HuH-7 (cell line): ENCODE measurements at regions not wholly inside any gene's neighbourhood (a gene's known extent, or its start where the extent isn't known, plus 50 kb on each side); places are given as distances from the start of the nearest gene placed in this dataset.
A peak's percentile ranks its signal among the peaks of the same experiment; 100 is the strongest.
"Not testable (repeated sequence)": the region's sequence is repeated elsewhere in the genome, so short reads cannot be mapped to it uniquely, and the experiment has no call there.

Experiments used
- DNase-seq: peaks from one replicate; pipeline ENCODE4 v3.0.0; 2011; ENCODE audit warnings: low spot score

GRCh38 chr1:56120021-56120420 is 459.3 kb downstream of the PLPP3 start:
- DNase-seq = no peak

DNA sequence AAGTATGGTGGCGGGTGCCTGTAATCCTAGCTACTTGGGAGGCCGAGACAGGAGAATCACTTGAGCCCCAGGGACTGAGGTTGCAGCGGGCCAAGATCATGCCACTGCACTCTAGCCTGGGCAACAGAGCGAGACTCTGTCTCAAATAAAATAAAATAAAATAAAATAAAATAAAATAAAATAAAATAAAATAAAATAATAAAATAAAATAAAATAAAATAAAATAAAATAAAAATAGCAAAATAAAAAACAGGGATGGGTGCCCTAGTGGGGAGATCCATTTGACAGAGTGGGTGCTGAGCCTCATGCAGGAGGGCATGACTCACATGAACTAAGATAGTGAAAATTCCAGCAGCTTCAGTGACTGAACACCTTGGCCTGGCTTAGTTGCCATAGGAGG is 460.7 kb downstream of the PLPP3 start:
- DNase-seq = not testable (repeated sequence)

GRCh38 chr1:56115701-56116100 is 463.7 kb downstream of the PLPP3 start:
- DNase-seq = no peak

- DNase-seq = no peak
These were observed 465.7 kb downstream of the PLPP3 start for GRCh38 chr1:56113679-56114078.

GRCh38 chr1:56107275-56107638 is 472.1 kb downstream of the PLPP3 start:
- no peak for DNase-seq

- no peak for DNase-seq
These were observed 472.7 kb downstream of the PLPP3 start for GRCh38 chr1:56106531-56107274.

DNA sequence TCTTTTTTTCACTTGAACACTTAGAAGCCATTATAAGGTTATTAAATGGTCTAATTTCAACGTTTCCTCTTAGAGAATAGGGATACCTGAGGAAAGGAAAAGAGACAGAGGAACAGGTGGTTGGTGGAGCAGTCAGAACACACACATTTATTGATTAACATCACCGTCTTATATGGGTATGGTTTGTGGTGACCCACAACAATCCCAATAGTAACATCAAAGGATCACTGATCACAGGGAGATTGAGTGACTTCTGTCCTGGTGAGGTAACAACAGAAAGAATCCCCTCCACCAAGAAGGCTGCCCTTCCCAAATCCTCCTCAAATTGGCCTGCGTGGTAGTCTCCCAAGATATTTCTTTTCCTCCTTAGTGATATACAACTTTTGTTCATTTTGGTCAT is 474.0 kb downstream of the PLPP3 start:
- no peak for DNase-seq

GRCh38 chr1:56099766-56100265 is 479.5 kb downstream of the PLPP3 start:
- no peak for DNase-seq

DNA sequence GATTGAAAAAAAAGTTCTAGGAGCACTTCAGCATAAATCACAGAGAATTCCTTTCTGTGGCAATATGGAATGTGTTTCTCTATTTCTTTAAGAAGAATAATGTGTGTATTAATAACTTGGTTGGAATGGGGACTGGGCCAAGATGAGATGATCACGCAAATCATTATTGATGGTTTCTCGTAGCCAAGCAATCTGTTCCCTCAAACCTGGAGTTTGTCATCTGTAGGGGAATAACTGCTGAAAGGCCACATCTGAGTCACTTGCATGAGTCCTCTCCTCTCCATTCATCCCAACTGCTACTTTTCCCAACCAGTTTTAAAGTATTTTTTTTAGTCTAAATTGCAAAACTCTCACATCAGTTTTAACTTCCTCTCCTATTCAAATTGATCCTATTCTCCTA is 480.4 kb downstream of the PLPP3 start:
- no peak for DNase-seq

GRCh38 chr1:56097713-56098112 is 481.6 kb downstream of the PLPP3 start:
- DNase-seq = no peak

- DNase-seq = no peak
These were observed 483.4 kb downstream of the PLPP3 start for GRCh38 chr1:56095696-56096665.

DNA sequence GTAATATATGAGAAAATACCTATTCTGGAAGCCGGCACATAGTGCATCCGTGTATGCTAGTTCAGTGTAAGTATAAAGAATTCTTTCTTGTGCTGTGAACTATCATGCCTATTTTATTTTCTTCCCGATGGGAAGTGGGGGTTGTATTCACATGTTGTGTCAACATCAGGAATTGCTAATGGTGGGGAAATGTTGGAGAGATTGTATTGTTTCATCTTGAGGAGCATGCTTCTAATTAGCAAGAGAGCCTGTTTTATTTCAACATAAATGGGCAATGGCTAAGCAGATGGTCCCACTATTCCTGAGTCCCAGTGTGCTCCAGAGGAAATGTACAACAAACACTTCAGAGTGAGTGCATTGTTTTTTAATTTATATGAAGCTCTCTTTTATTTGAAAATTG is 485.2 kb downstream of the PLPP3 start:
- DNase-seq = no peak

GRCh38 chr1:56092684-56093570 is 486.4 kb downstream of the PLPP3 start:
- peak; percentile 17 for DNase-seq

DNA sequence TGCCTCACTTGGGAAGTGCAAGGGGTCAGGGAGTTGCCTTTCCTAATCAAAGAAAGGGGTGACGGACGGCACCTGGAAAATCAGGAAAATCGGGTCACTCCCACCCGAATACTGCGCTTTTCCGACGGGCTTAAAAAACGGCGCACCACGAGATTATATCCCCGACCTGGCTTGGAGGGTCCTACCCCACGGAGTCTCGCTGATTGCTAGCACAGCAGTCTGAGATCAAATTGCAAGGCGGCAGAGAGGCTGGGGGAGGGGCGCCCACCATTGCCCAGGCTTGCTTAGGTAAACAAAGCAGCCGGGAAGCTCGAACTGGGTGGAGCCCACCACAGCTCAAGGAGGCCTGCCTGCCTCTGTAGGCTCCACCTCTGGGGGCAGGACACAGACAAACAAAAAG is 489.5 kb downstream of the PLPP3 start:
- DNase-seq = not testable (repeated sequence)

DNA sequence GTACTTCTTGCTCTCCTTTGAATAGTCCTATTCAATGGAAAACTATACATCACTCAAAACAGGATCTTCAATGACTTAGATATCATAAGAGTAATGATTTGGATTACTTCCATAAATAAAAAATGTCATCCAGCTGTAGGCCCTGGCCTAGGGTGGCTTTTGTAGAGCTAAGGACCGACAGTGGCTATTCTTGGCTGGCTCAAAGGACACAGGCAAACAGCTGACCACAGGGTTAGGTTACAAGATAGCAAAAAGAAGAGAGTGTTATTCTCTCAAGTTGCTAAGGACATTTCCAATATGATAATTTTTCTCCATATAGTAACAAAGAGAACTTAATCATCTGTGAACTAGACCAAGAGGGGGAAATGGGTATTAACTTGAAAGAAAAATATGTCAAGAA is 495.1 kb downstream of the PLPP3 start:
- no peak for DNase-seq

DNA sequence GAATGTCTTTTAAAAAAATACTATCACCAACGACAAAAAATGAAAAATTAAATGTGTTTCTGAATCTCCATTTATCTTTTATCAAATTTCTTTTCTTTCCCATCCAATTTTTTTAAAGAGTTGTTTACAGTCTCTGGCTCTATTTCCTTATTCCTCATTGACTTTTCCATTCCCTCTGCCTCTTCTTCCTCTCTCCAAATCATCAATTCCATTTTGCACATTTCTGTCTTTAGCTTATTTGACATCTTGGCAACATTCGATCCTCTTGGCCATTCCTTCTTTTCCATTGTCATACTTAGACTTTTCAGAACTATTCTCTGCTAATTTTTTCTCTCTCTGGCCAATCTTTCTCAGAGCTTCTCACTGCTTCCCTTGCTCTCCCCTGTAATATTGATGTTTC is 497.6 kb downstream of the PLPP3 start:
- no peak for DNase-seq

DNA sequence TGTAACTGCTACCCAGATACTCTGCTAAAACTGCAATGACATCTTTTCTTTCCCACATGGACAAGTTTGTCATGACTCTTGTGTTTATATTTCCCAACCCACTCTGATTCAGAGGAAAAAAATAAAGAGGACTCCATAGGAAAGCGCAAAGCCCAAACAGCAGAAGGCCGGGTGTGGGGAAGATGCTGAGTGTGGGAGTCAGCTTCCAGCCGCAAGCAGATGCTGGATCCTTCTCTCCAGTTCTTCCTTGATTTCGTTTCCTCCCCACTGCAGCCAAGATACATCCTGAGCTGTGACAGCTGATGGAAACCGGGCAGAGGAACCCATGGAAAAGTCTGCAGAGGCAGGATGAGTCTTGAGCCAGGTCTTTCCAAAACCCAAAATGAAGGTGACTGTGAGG is 498.2 kb downstream of the PLPP3 start:
- DNase-seq = no peak

- DNase-seq = no peak
These were observed 499.2 kb downstream of the PLPP3 start for GRCh38 chr1:56080123-56080522.

- DNase-seq = no peak
These were observed 500.0 kb downstream of the PLPP3 start for GRCh38 chr1:56079391-56079790.

DNA sequence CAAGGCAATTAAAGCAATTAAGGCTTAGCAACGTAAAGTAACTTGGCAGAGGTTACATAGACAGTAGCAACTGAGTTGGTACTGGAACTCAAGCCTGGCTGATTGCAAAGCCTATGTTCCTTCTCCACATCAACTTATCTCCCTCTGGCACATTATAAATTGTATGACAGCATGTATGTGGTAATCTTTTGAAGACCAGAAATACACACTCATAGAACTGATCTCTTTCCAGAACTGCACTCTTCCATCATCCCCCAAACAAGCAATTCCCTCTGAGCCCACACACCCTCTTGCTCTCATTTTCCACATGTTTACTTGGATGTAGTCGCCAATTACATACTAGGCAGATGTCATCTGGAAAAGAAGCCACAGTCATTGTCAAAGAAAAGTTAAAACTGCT is 502.2 kb downstream of the PLPP3 start:
- DNase-seq = no peak

- no peak for DNase-seq
These were observed 505.2 kb downstream of the PLPP3 start for GRCh38 chr1:56074007-56074651.

DNA sequence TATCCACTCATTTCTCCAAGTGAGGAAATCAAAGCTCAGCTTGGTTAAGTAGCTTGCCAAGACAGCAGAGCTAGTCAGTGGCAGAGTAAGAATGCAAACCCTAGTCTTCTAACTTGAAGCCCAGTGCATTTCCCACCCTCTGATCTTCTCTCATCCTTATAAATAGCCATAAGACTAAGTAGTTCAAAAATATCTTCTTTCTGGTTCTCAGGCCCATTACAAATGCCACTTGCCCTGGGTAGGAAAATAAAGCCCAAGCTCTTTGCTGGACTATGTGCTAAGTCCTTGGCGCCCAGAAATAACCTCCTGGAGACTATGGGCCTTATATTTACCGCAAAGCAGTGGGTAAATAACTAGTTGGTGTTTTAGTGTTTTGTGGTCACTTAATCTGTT is 505.8 kb downstream of the PLPP3 start:
- DNase-seq = no peak
